HCT116 (cell line): ENCODE measurements at regions not wholly inside any gene's neighbourhood (a gene's known extent, or its start where the extent isn't known, plus 50 kb on each side); places are given as distances from the start of the nearest gene placed in this dataset.
A peak's percentile ranks its signal among the peaks of the same experiment; 100 is the strongest.

Experiments
- ATAC-seq: fragments of 200-7000 bp; cut with Tn5 transposase; 2 replicates; pipeline ENCODE4 v1.9.1; 2020; ENCODE audit warnings: mild to moderate bottlenecking, moderate library complexity
- BruUV-seq: library from RNA; stranded (reverse); fragments of 400-500 nt; replicated peaks from 2 replicates; lab custom pipeline; 2021; lab: Mats Ljungman, UMichigan
- CTCF ChIA-PET: fragments of 300-600 bp; sonication (Branson Sonifier 250); formaldehyde crosslinking; loops from one replicate; lab custom pipeline; 2021; ENCODE audit warnings: antibody characterized with exemption; lab: Charles Lee
- POLR2A ChIA-PET: fragments of 300-600, 350-600 bp; sonication (Branson Sonifier 250); formaldehyde crosslinking; loops from one replicate; lab custom pipeline; 2021; ENCODE audit warnings: antibody characterized with exemption; lab: Charles Lee
- RAD21 ChIA-PET, 2 experiments: fragments of 300-600 bp; sonication (Branson Sonifier 250); formaldehyde crosslinking; loops; one replicate each; lab custom pipeline; 2023; ENCODE audit warnings: low total read pairs in 2 of 2; ENCODE audit not compliant: uncharacterized antibody in 2 of 2, unreplicated experiment in 2 of 2, low non-redundant PET in 1 of 2; lab: Charles Lee
- DNase-seq: peaks from one replicate; pipeline ENCODE4 v3.0.0-alpha.2; 2010; ENCODE audit warnings: low read depth, low spot score
- H2AFZ ChIP-seq: fragments of 200-600 bp; shearing (Covaris generic), sonication (generic); 2 replicates; pipeline ENCODE4 v1.6.1; 2017; ENCODE audit warnings: low read depth, mixed run types, mixed read lengths, antibody characterized with exemption, low read length; ENCODE audit not compliant: poor library complexity, severe bottlenecking
- H3K27ac ChIP-seq: 2 replicates; pipeline ENCODE4 v1.5.1; 2012; ENCODE audit warnings: low read depth, low read length
- H3K27me3 ChIP-seq: fragments of 200-600 bp; sonication (generic); 2 replicates; pipeline ENCODE4 v1.6.1; 2016; ENCODE audit warnings: mixed run types, low read length, mixed read lengths; ENCODE audit not compliant: insufficient read depth
- H3K36me3 ChIP-seq, 2 experiments: fragments of 200-500 bp in 1 of 2; fragments of 200-600 bp in 1 of 2; sonication (Bioruptor generic) in 1 of 2; sonication (generic) in 1 of 2; 2 replicates each; pipeline versions ENCODE4 v1.5.1 to v1.6.1; 2014 to 2016; ENCODE audit warnings: low read length in 2 of 2, inconsistent platforms in 1 of 2, mixed read lengths in 1 of 2, mixed run types in 1 of 2; ENCODE audit not compliant: insufficient read depth in 2 of 2, control insufficient read depth in 1 of 2
- H3K4me1 ChIP-seq, 2 experiments: fragments of 200-600 bp in 1 of 2; sonication (generic) in 1 of 2; 2 replicates each; pipeline versions ENCODE4 v1.5.1 to v1.6.1; 2012 to 2017; ENCODE audit warnings: low read length in 2 of 2, inconsistent platforms in 1 of 2, mild to moderate bottlenecking in 1 of 2, mixed read lengths in 1 of 2, mixed run types in 1 of 2, moderate library complexity in 1 of 2; ENCODE audit not compliant: insufficient read depth in 2 of 2, control insufficient read depth in 1 of 2
- H3K4me2 ChIP-seq: fragments of 200-600 bp; sonication (generic); 2 replicates; pipeline ENCODE4 v1.6.1; 2017; ENCODE audit warnings: mixed run types, low read length, mixed read lengths
- H3K4me3 ChIP-seq, 2 experiments: fragments of 200-600 bp in 1 of 2; sonication (generic) in 1 of 2; replicated peaks in 1 of 2; 2 replicates each; pipeline ENCODE4 v1.5.1; 2011 to 2016; ENCODE audit warnings: low read length in 2 of 2, control low read depth in 1 of 2, low read depth in 1 of 2, mild to moderate bottlenecking in 1 of 2, mixed read lengths in 1 of 2, mixed run types in 1 of 2
- H3K79me2 ChIP-seq: fragments of 200-600 bp; sonication (generic); 2 replicates; pipeline ENCODE4 v1.6.1; 2017; ENCODE audit warnings: mild to moderate bottlenecking, mixed run types, low read length, moderate library complexity, mixed read lengths; ENCODE audit not compliant: insufficient read depth
- H3K9ac ChIP-seq: fragments of 200-600 bp; sonication (generic); 2 replicates; pipeline ENCODE4 v1.6.1; 2016; ENCODE audit warnings: low read length, mixed read lengths
- H3K9me2 ChIP-seq: fragments of 200-600 bp; sonication (generic), shearing (Covaris generic); 2 replicates; pipeline ENCODE4 v1.6.1; 2017; ENCODE audit warnings: mixed run types, mild to moderate bottlenecking, moderate library complexity; ENCODE audit not compliant: insufficient read depth
- H3K9me3 ChIP-seq, 2 experiments: fragments of 200-500 bp in 1 of 2; fragments of 200-600 bp in 1 of 2; sonication (Bioruptor generic) in 1 of 2; sonication (generic) in 1 of 2; 2 replicates each; pipeline ENCODE4 v1.6.1; 2014 to 2017; ENCODE audit warnings: low read length in 2 of 2, mixed read lengths in 2 of 2, inconsistent platforms in 1 of 2, low read depth in 1 of 2, mild to moderate bottlenecking in 1 of 2, mixed run types in 1 of 2, moderate library complexity in 1 of 2; ENCODE audit not compliant: control insufficient read depth in 1 of 2, insufficient read depth in 1 of 2
- H4K20me1 ChIP-seq: fragments of 200-600 bp; sonication (generic), shearing (Covaris generic); 2 replicates; pipeline ENCODE4 v1.6.1; 2017; ENCODE audit warnings: mixed run types, mild to moderate bottlenecking, moderate library complexity; ENCODE audit not compliant: insufficient read depth
- CBX3 ChIP-seq: IDR thresholded peaks from 2 replicates; pipeline ENCODE4 v1.6.1; 2012; ENCODE audit warnings: low read depth
- EGR1 ChIP-seq: IDR thresholded peaks from 2 replicates; pipeline ENCODE4 v1.6.1; 2012; ENCODE audit warnings: low read depth
- EZH2phosphoT487 ChIP-seq: fragments of 200-600 bp; IDR thresholded peaks from 2 replicates; pipeline ENCODE4 v1.6.1; 2018; ENCODE audit warnings: antibody characterized with exemption, borderline replicate concordance
- FOSL1 ChIP-seq: IDR thresholded peaks from 2 replicates; pipeline ENCODE4 v1.6.1; 2012; ENCODE audit warnings: low read depth
- JUND ChIP-seq: IDR thresholded peaks from 2 replicates; pipeline ENCODE4 v1.6.1; 2012
- RAD21 ChIP-seq: IDR thresholded peaks from 2 replicates; pipeline ENCODE4 v1.6.1; 2012; ENCODE audit warnings: low read depth, mild to moderate bottlenecking
- SP1 ChIP-seq: IDR thresholded peaks from 2 replicates; pipeline ENCODE4 v1.6.1; 2012; ENCODE audit warnings: low read depth
- SRF ChIP-seq: IDR thresholded peaks from 2 replicates; pipeline ENCODE4 v1.6.1; 2012; ENCODE audit warnings: low read depth
- TCF7L2 ChIP-seq: IDR thresholded peaks from 2 replicates; pipeline ENCODE4 v1.7.0; 2011; ENCODE audit warnings: borderline replicate concordance, inconsistent platforms; ENCODE audit not compliant: insufficient read depth, insufficient read length; ENCODE audit errors: extremely low read depth
- YY1 ChIP-seq: IDR thresholded peaks from 2 replicates; pipeline ENCODE4 v1.6.1; 2011; ENCODE audit warnings: low read length, low read depth, moderate library complexity, mild to moderate bottlenecking; ENCODE audit not compliant: insufficient replicate concordance; ENCODE audit errors: extremely low read depth
- ZNF274 ChIP-seq: fragments of 200-500 bp; sonication (Bioruptor generic); IDR thresholded peaks from 2 replicates; pipeline ENCODE4 v1.6.1; 2014; ENCODE audit warnings: mild to moderate bottlenecking, low read depth, low read length, inconsistent platforms
- intact Hi-C: fragments of 100-400 bp; cut with micrococcal nuclease; formaldehyde crosslinking; loops from 2 replicates; pipeline ENCODE4 v1.10.0; 2022
- TF ChIP-seq, protein P1 (sequence below): IDR thresholded peaks from 2 replicates; pipeline ENCODE4 v1.6.1; 2011; ENCODE audit warnings: mild to moderate bottlenecking, low read length, moderate library complexity; ENCODE audit not compliant: insufficient replicate concordance; ENCODE audit errors: extremely low read depth
- TF ChIP-seq, protein P2 (sequence below): IDR thresholded peaks from 2 replicates; pipeline ENCODE4 v1.6.1; 2012
- TF ChIP-seq, protein P3 (sequence below): IDR thresholded peaks from 2 replicates; pipeline ENCODE4 v1.6.1; 2012; ENCODE audit warnings: low read depth
- TF ChIP-seq, protein P4 (sequence below): IDR thresholded peaks from 2 replicates; pipeline ENCODE4 v1.6.1; 2012

DNA sequence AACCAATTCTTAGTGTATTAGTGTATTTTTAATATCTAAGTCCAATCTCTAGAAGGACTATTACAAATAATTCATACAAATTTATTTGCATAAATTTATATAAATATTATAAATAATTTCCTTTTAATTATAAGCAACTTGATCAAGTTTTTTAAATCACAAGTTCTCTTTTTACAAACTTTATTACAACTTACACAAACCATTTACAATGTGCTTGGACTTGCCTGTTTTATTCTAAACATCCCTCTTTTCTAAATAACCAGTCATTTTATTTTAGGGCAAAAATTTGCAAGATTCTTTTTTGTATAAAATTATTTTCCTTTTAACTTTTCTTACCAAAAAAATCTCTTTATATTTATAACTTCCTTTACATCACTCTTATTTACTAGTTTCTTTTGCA lies 83.5 kb upstream of the SYNCRIP start:
- no peaks in the 10 kb centered on the region for H3K27me3 ChIP-seq
- H3K9me3 ChIP-seq = peaks cover 7 to 14% of the 10 kb centered on the region in 2 experiments; a peak in 2 of 4 replicates
- TF ChIP-seq ZNF274 (no peak), RAD21 (no peak), TCF7L2 (no peak), YY1 (no peak), CBX3 (peak; percentile 52; the same call in 1 of the 2 replicates), JUND (no peak)
- TF ChIP-seq, protein P1, sequence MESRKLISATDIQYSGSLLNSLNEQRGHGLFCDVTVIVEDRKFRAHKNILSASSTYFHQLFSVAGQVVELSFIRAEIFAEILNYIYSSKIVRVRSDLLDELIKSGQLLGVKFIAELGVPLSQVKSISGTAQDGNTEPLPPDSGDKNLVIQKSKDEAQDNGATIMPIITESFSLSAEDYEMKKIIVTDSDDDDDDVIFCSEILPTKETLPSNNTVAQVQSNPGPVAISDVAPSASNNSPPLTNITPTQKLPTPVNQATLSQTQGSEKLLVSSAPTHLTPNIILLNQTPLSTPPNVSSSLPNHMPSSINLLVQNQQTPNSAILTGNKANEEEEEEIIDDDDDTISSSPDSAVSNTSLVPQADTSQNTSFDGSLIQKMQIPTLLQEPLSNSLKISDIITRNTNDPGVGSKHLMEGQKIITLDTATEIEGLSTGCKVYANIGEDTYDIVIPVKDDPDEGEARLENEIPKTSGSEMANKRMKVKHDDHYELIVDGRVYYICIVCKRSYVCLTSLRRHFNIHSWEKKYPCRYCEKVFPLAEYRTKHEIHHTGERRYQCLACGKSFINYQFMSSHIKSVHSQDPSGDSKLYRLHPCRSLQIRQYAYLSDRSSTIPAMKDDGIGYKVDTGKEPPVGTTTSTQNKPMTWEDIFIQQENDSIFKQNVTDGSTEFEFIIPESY = no peak
- DNase-seq (peak; percentile 19), ATAC-seq (no peak)
- no peak overlapping the region for H2AFZ ChIP-seq
- ChIA-PET POLR2A (no interaction called here), CTCF (no interaction called here), RAD21 (no interaction called here)
- H3K4me3 ChIP-seq = no peak overlapping the region
- no peaks in the 10 kb centered on the region for H4K20me1 ChIP-seq
- no peaks in the 10 kb centered on the region for H3K9me2 ChIP-seq
- no peak overlapping the region for H3K4me2 ChIP-seq
- H3K27ac ChIP-seq = no peak overlapping the region
- H3K79me2 ChIP-seq = no peaks in the 10 kb centered on the region
- no peaks in the 10 kb centered on the region for H3K36me3 ChIP-seq
- no TSS peak for BruUV-seq
- intact Hi-C loops = no loop called here
- H3K4me1 ChIP-seq = no peaks in the 10 kb centered on the region
- no peak overlapping the region for H3K9ac ChIP-seq

DNA sequence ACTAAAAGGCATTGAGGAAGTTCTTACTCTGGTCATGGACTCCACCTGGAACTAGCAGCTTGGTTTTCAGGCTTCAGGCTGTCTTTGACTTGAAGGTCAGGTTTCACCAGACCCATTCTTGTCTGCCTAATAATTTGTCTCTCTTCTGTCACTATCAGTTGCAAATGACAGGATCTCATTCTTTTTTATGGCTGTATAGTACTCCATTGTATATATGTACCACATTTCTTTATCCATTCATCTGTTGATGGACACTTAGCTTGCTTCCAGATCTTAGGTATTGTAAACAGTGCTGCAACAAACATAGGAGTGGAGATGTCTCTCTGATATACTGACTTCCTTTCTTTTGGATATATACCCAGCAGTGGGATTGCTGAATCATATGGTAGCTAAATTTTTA lies 73.1 kb upstream of the SYNCRIP start:
- Histone ChIP-seq H3K9me2 (no peaks in the 10 kb centered on the region), H4K20me1 (no peaks in the 10 kb centered on the region), H3K27ac (no peak overlapping the region), H3K9me3 (no peaks in the 10 kb centered on the region)
- ChIA-PET CTCF (no interaction called here), POLR2A (no interaction called here)
- no TSS peak for BruUV-seq
- no peak for ATAC-seq
- intact Hi-C loops = no loop called here
- DNase-seq = no peak
- TF ChIP-seq EGR1 = no peak
- TF ChIP-seq FOSL1 = no peak
- TF ChIP-seq, protein P2, sequence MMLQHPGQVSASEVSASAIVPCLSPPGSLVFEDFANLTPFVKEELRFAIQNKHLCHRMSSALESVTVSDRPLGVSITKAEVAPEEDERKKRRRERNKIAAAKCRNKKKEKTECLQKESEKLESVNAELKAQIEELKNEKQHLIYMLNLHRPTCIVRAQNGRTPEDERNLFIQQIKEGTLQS = no peak
- no peak for TF ChIP-seq ZNF274
- TF ChIP-seq SP1 = no peak
- TF ChIP-seq, protein P3, sequence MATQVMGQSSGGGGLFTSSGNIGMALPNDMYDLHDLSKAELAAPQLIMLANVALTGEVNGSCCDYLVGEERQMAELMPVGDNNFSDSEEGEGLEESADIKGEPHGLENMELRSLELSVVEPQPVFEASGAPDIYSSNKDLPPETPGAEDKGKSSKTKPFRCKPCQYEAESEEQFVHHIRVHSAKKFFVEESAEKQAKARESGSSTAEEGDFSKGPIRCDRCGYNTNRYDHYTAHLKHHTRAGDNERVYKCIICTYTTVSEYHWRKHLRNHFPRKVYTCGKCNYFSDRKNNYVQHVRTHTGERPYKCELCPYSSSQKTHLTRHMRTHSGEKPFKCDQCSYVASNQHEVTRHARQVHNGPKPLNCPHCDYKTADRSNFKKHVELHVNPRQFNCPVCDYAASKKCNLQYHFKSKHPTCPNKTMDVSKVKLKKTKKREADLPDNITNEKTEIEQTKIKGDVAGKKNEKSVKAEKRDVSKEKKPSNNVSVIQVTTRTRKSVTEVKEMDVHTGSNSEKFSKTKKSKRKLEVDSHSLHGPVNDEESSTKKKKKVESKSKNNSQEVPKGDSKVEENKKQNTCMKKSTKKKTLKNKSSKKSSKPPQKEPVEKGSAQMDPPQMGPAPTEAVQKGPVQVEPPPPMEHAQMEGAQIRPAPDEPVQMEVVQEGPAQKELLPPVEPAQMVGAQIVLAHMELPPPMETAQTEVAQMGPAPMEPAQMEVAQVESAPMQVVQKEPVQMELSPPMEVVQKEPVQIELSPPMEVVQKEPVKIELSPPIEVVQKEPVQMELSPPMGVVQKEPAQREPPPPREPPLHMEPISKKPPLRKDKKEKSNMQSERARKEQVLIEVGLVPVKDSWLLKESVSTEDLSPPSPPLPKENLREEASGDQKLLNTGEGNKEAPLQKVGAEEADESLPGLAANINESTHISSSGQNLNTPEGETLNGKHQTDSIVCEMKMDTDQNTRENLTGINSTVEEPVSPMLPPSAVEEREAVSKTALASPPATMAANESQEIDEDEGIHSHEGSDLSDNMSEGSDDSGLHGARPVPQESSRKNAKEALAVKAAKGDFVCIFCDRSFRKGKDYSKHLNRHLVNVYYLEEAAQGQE = no peak
- TF ChIP-seq, protein P4, sequence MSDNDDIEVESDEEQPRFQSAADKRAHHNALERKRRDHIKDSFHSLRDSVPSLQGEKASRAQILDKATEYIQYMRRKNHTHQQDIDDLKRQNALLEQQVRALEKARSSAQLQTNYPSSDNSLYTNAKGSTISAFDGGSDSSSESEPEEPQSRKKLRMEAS = no peak
- TF ChIP-seq EZH2phosphoT487 = no peak
- no peak for TF ChIP-seq SRF
- TF ChIP-seq, all 23 proteins: peak for 0
- Histone ChIP-seq H3K79me2 (no peaks in the 10 kb centered on the region), H3K27me3 (no peaks in the 10 kb centered on the region), H2AFZ (no peak overlapping the region), H3K4me2 (no peak overlapping the region), H3K4me3 (no peak overlapping the region), H3K36me3 (no peaks in the 10 kb centered on the region), H3K9ac (no peak overlapping the region), H3K4me1 (no peaks in the 10 kb centered on the region)
- RAD21 ChIA-PET = no interaction called here
